NCI-H446 (cell line): ENCODE measurements at regions not wholly inside any gene's neighbourhood (a gene's known extent, or its start where the extent isn't known, plus 50 kb on each side); places are given as distances from the start of the nearest gene placed in this dataset.

ENCODE experiments used
- DNase-seq, 2 experiments: peaks; one replicate each; lab custom pipeline; 2025; lab: John Stamatoyannopoulos, UW

DNA sequence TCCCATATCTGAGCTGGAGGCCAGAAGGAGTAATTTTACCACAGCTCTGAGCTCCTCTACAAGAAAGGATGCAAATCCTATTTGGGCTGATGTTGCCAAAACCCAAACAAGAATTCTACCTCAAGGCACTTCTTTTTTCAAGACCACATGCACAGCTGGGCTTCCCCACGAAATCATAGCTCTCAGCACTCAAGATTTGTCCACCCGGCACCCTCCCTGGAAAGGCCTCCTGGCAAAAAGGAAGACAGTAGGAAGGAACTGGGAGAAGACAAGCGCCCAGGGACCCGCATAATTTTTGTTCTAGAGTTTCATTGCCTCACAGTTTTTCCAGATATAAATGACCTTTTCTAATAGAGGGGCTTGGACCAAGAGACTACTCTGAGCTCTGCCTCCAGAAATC lies 90.5 kb downstream of the BANF2 start:
- no peak for DNase-seq

DNA sequence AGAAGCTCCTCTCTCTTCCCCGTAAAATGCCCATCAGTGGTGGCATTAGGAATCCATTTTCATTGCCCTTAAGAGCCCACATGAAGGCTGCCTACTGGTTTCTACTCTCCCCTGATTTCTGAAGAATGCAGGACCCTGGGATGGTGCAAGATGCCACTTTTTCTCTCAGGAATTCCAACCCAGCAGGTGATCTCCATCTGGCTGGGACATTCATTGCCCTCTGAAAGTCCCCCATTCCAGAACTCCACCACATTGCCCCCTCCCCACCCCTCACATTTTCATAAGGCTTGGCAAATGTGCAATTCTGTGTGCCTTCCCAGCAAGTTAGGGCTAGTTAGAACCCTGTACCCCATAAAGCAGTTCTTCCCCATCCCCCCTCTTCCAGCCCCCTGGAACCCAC lies 88.0 kb downstream of the BANF2 start:
- no peak for DNase-seq

DNA sequence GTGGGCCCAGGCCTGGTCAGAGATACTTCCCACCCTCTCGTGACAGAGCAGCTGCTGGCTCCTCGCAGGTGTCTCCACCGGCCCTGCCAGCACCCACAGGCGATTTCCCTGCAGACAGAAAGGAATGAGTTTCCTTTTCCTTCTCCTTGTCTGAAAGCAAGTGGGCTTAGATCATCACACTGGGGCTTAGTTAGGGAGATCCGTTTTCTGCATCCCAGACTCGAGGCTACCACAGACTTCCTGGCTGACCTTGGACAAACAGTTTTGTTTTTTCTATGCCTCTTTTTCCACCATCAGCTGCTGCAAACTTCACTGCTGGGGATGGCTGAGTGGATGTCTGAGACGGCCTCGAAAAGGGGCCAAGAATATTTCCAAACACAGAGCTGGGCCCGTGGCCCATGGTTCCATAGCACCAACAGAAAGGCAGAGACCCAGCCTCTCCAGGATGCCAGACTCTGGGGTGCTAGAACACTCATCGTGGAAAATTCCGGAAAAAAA lies 86.5 kb downstream of the BANF2 start:
- no peak for DNase-seq
